Activated CD4-positive, alpha-beta T cell treated with anti-CD3 and anti-CD28 coated beads for 36 hours (primary cell): ENCODE measurements at regions not wholly inside any gene's neighbourhood (a gene's known extent, or its start where the extent isn't known, plus 50 kb on each side); places are given as distances from the start of the nearest gene placed in this dataset.

Source experiments
- ATAC-seq: fragments of 200-7000 bp; cut with Tn5 transposase; one replicate; pipeline ENCODE4 v1.10.0; 2021; ENCODE audit warnings: mild to moderate bottlenecking, moderate library complexity
- CTCF ChIA-PET: fragments of 350-600 bp; sonication (Branson Sonifier 250); formaldehyde crosslinking; loops from one replicate; lab custom pipeline; 2021; ENCODE audit warnings: antibody characterized with exemption; lab: Charles Lee
- POLR2A ChIA-PET: fragments of 350-600 bp; sonication (Branson Sonifier 250); formaldehyde crosslinking; loops from one replicate; lab custom pipeline; 2021; ENCODE audit warnings: antibody characterized with exemption, inconsistent platforms; lab: Charles Lee
- DNase-seq: peaks from one replicate; pipeline ENCODE4 v3.0.0-alpha.2; 2020
- H3K27ac Mint-ChIP-seq: one replicate; pipeline ENCODE4 v1.8.0; 2021; ENCODE audit warnings: mixed read lengths
- H3K27me3 Mint-ChIP-seq: one replicate; pipeline ENCODE4 v1.8.0; 2021; ENCODE audit warnings: mixed read lengths
- H3K36me3 Mint-ChIP-seq: one replicate; pipeline ENCODE4 v1.8.0; 2021; ENCODE audit warnings: low read depth, mixed read lengths
- H3K4me1 Mint-ChIP-seq: one replicate; pipeline ENCODE4 v1.8.0; 2021; ENCODE audit warnings: mixed read lengths
- H3K4me3 Mint-ChIP-seq: one replicate; pipeline ENCODE4 v1.8.0; 2021; ENCODE audit warnings: mild to moderate bottlenecking, moderate library complexity, mixed read lengths
- H3K9me3 Mint-ChIP-seq: one replicate; pipeline ENCODE4 v1.8.0; 2021; ENCODE audit warnings: low read depth, mixed read lengths
- intact Hi-C, 2 experiments: fragments of 100-400 bp; cut with DNase I in 1 of 2; cut with micrococcal nuclease in 1 of 2; formaldehyde crosslinking; loops; one replicate each; pipeline versions ENCODE4 v1.14.2 to v1.15.1; 2022 to 2024; cut with DNase I, micrococcal nuclease

- Mint-ChIP-seq H3K36me3 (no peaks in the 10 kb centered on the region), H3K27me3 (no peaks in the 10 kb centered on the region), H3K4me1 (no peaks in the 10 kb centered on the region), H3K27ac (no peak overlapping the region), H3K4me3 (no peak overlapping the region), H3K9me3 (peaks cover 5% of the 10 kb centered on the region)
- DNase-seq (no peak), ATAC-seq (no peak)
- intact Hi-C loops: no loop called here
- CTCF ChIA-PET: no interaction called here
- POLR2A ChIA-PET: no interaction called here
Observed at GRCh38 chr1:187641907-187642306, 813.2 kb downstream of the PLA2G4A start.

- DNase-seq (no peak), ATAC-seq (no peak)
- no peak overlapping the region for H3K4me3 Mint-ChIP-seq
- intact Hi-C loops: no loop called here
- H3K36me3 Mint-ChIP-seq: no peaks in the 10 kb centered on the region
- H3K27ac Mint-ChIP-seq: no peak overlapping the region
- no peaks in the 10 kb centered on the region for H3K4me1 Mint-ChIP-seq
- peaks cover 2% of the 10 kb centered on the region for H3K9me3 Mint-ChIP-seq
- POLR2A ChIA-PET: no interaction called here
- no peaks in the 10 kb centered on the region for H3K27me3 Mint-ChIP-seq
- CTCF ChIA-PET: interaction anchor here (0.7 kb wide), 1 partner anchor 595 kb away, joined by 3 read pairs; no protein-coding TSS in a partner anchor
Observed at GRCh38 chr1:187645651-187646050, 816.9 kb downstream of the PLA2G4A start.

- ATAC-seq (no peak), DNase-seq (no peak)
- Mint-ChIP-seq H3K9me3 (peaks cover 2% of the 10 kb centered on the region), H3K4me1 (no peaks in the 10 kb centered on the region), H3K4me3 (no peak overlapping the region), H3K36me3 (no peaks in the 10 kb centered on the region), H3K27ac (no peak overlapping the region), H3K27me3 (no peaks in the 10 kb centered on the region)
- intact Hi-C loops: no loop called here
- ChIA-PET POLR2A (no interaction called here), CTCF (no interaction called here)
Observed at GRCh38 chr1:187646536-187647107, 817.9 kb downstream of the PLA2G4A start.

- CTCF ChIA-PET: no interaction called here
- Mint-ChIP-seq H3K9me3 (peaks cover 2% of the 10 kb centered on the region), H3K27me3 (no peaks in the 10 kb centered on the region)
Observed at GRCh38 chr1:187648091-187648490, 819.3 kb downstream of the PLA2G4A start.

GRCh38 chr1:187654635-187655034 is 825.9 kb downstream of the PLA2G4A start:
- H3K4me1 Mint-ChIP-seq: no peaks in the 10 kb centered on the region
- H3K4me3 Mint-ChIP-seq: no peak overlapping the region
- intact Hi-C loops: no loop called here
- H3K27ac Mint-ChIP-seq: no peak overlapping the region
- ATAC-seq: no peak
- ChIA-PET CTCF (no interaction called here), POLR2A (no interaction called here)
- no peaks in the 10 kb centered on the region for H3K36me3 Mint-ChIP-seq
- no peaks in the 10 kb centered on the region for H3K9me3 Mint-ChIP-seq
- DNase-seq: no peak
- H3K27me3 Mint-ChIP-seq: no peaks in the 10 kb centered on the region

More at GRCh38 chr1:187648091-187648490, 819.3 kb downstream of the PLA2G4A start:
- no peak overlapping the region for H3K4me3 Mint-ChIP-seq
- POLR2A ChIA-PET: no interaction called here
- no peak for DNase-seq
- no peaks in the 10 kb centered on the region for H3K36me3 Mint-ChIP-seq
- no peaks in the 10 kb centered on the region for H3K4me1 Mint-ChIP-seq
- no peak overlapping the region for H3K27ac Mint-ChIP-seq
- ATAC-seq: no peak
- intact Hi-C loops: no loop called here

GRCh38 chr1:187655104-187655503 is 826.4 kb downstream of the PLA2G4A start:
- CTCF ChIA-PET: no interaction called here
- no peaks in the 10 kb centered on the region for H3K27me3 Mint-ChIP-seq
- no peaks in the 10 kb centered on the region for H3K36me3 Mint-ChIP-seq
- H3K9me3 Mint-ChIP-seq: no peaks in the 10 kb centered on the region
- no peak overlapping the region for H3K4me3 Mint-ChIP-seq
- intact Hi-C loops: no loop called here
- H3K4me1 Mint-ChIP-seq: no peaks in the 10 kb centered on the region
- POLR2A ChIA-PET: no interaction called here
- DNase-seq: no peak
- no peak for ATAC-seq
- H3K27ac Mint-ChIP-seq: no peak overlapping the region

- ChIA-PET POLR2A (no interaction called here), CTCF (interaction anchor here (0.7 to 1.0 kb wide), 2 partner anchors 541 to 1538 kb away, joined by 3 read pairs; no protein-coding TSS in a partner anchor)
- Mint-ChIP-seq H3K27me3 (no peaks in the 10 kb centered on the region), H3K4me1 (no peaks in the 10 kb centered on the region), H3K9me3 (no peaks in the 10 kb centered on the region), H3K4me3 (no peak overlapping the region), H3K36me3 (no peaks in the 10 kb centered on the region), H3K27ac (no peak overlapping the region)
- intact Hi-C loops: no loop called here
- DNase-seq: no peak
- ATAC-seq: no peak
Observed at GRCh38 chr1:187665483-187665882, 836.7 kb downstream of the PLA2G4A start.

- no peak for ATAC-seq
Observed at GRCh38 chr1:187680823-187681222, 852.1 kb downstream of the PLA2G4A start.

GRCh38 chr1:187682112-187682511 is 853.4 kb downstream of the PLA2G4A start:
- ChIA-PET CTCF (no interaction called here), POLR2A (no interaction called here)
- Mint-ChIP-seq H3K4me3 (no peak overlapping the region), H3K9me3 (no peaks in the 10 kb centered on the region), H3K36me3 (no peaks in the 10 kb centered on the region), H3K27ac (no peak overlapping the region), H3K4me1 (no peaks in the 10 kb centered on the region), H3K27me3 (no peaks in the 10 kb centered on the region)
- DNase-seq (no peak), ATAC-seq (no peak)
- intact Hi-C loops: no loop called here

More at GRCh38 chr1:187680823-187681222, 852.1 kb downstream of the PLA2G4A start:
- H3K27ac Mint-ChIP-seq: no peak overlapping the region
- ChIA-PET POLR2A (no interaction called here), CTCF (no interaction called here)
- no peaks in the 10 kb centered on the region for H3K9me3 Mint-ChIP-seq
- no peak for DNase-seq
- no peaks in the 10 kb centered on the region for H3K4me1 Mint-ChIP-seq
- H3K4me3 Mint-ChIP-seq: no peak overlapping the region
- H3K36me3 Mint-ChIP-seq: no peaks in the 10 kb centered on the region
- H3K27me3 Mint-ChIP-seq: no peaks in the 10 kb centered on the region
- intact Hi-C loops: no loop called here

- ChIA-PET POLR2A (no interaction called here), CTCF (interaction anchor here (0.8 kb wide), 1 partner anchor 486 kb away, joined by 3 read pairs; no protein-coding TSS in a partner anchor)
- Mint-ChIP-seq H3K9me3 (peaks cover under 1% of the 10 kb centered on the region), H3K27ac (no peak overlapping the region), H3K36me3 (no peaks in the 10 kb centered on the region), H3K4me3 (no peak overlapping the region), H3K4me1 (no peaks in the 10 kb centered on the region), H3K27me3 (no peaks in the 10 kb centered on the region)
- no peak for ATAC-seq
- intact Hi-C loops: no loop called here
- DNase-seq: no peak
Observed at GRCh38 chr1:187685333-187685732, 856.6 kb downstream of the PLA2G4A start.

- intact Hi-C loops: no loop called here
- POLR2A ChIA-PET: no interaction called here
Observed at GRCh38 chr1:187689129-187689528, 860.4 kb downstream of the PLA2G4A start.

GRCh38 chr1:187691439-187691838 is 862.7 kb downstream of the PLA2G4A start:
- Mint-ChIP-seq H3K4me1 (no peaks in the 10 kb centered on the region), H3K27ac (no peak overlapping the region), H3K36me3 (no peaks in the 10 kb centered on the region), H3K4me3 (no peak overlapping the region), H3K9me3 (peaks cover 12% of the 10 kb centered on the region), H3K27me3 (no peaks in the 10 kb centered on the region)
- no peak for DNase-seq
- ChIA-PET POLR2A (no interaction called here), CTCF (no interaction called here)
- ATAC-seq: peak; percentile 77
- intact Hi-C loops: no loop called here

More at GRCh38 chr1:187689129-187689528, 860.4 kb downstream of the PLA2G4A start:
- H3K36me3 Mint-ChIP-seq: no peaks in the 10 kb centered on the region
- CTCF ChIA-PET: no interaction called here
- DNase-seq (no peak), ATAC-seq (no peak)
- H3K4me3 Mint-ChIP-seq: no peak overlapping the region
- peaks cover 12% of the 10 kb centered on the region for H3K9me3 Mint-ChIP-seq
- no peaks in the 10 kb centered on the region for H3K27me3 Mint-ChIP-seq
- no peak overlapping the region for H3K27ac Mint-ChIP-seq
- no peaks in the 10 kb centered on the region for H3K4me1 Mint-ChIP-seq
